ENCODE measurements at regions not wholly inside any gene's neighbourhood (a gene's known extent, or its start where the extent isn't known, plus 50 kb on each side); places are given as distances from the start of the nearest gene placed in this dataset.

DNA sequence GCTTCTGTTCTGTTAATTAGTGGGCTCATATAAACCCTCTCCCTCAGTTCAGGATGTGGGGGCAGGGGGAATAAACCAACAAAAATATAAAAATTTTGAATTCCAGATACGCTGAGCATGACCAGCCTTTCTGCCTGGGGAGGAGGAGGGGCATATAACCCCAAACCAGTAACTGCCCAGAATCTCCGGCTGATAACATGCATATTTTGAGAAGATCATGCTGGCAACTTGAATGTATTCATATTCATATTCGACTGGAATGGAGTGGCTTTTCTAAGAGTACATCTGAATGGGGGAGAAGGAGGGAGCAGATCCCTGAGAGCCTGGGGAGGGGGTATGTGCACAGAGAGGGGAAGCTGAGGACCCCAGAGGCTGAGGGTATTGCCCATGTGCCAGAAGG lies 54.5 kb upstream of the LCTL start:
- no peak for TF ChIP-seq CTCF (IDR thresholded peaks at IDR 0.05)
- no peak for TF ChIP-seq POLR2AphosphoS5 (IDR thresholded peaks at IDR 0.05)
- no peak for TF ChIP-seq EP300 (IDR thresholded peaks at IDR 0.05)

Data from upper lobe of left lung (tissue), 4 donors.